Mesothelial cell of epicardium (in vitro differentiated cells): ENCODE measurements at regions not wholly inside any gene's neighbourhood (a gene's known extent, or its start where the extent isn't known, plus 50 kb on each side); places are given as distances from the start of the nearest gene placed in this dataset.

Experiments
- DNase-seq, 2 experiments: peaks; one replicate each; pipeline ENCODE4 v3.0.0; 2021; ENCODE audit warnings: low spot score in 2 of 2; ENCODE audit not compliant: unreplicated experiment in 2 of 2
- H3K27ac Mint-ChIP-seq: 2 replicates; pipeline ENCODE4 v1.8.0; 2021; ENCODE audit warnings: mixed read lengths
- H3K27me3 Mint-ChIP-seq: 2 replicates; pipeline ENCODE4 v1.8.0; 2021; ENCODE audit warnings: low read depth, mixed read lengths
- H3K36me3 Mint-ChIP-seq: 2 replicates; pipeline ENCODE4 v1.8.0; 2021; ENCODE audit warnings: mixed read lengths
- H3K4me1 Mint-ChIP-seq: 2 replicates; pipeline ENCODE4 v1.8.0; 2021; ENCODE audit warnings: mixed read lengths
- H3K4me3 Mint-ChIP-seq: 2 replicates; pipeline ENCODE4 v1.8.0; 2021; ENCODE audit warnings: mild to moderate bottlenecking, moderate library complexity, mixed read lengths
- H3K9me3 Mint-ChIP-seq: 2 replicates; pipeline ENCODE4 v1.8.0; 2021; ENCODE audit warnings: mixed read lengths
- CTCF ChIP-seq: fragments of 200-600 bp; sonication (generic); IDR thresholded peaks from one replicate; pipeline ENCODE4 v1.5.0; 2021; ENCODE audit warnings: antibody characterized with exemption; ENCODE audit not compliant: unreplicated experiment

GRCh38 chr12:20234474-20234873 is 133.9 kb upstream of the PDE3A start:
- no peak overlapping the region for H3K27ac Mint-ChIP-seq
- H3K9me3 Mint-ChIP-seq: peaks cover 29% of the 10 kb centered on the region
- no peak overlapping the region for H3K4me3 Mint-ChIP-seq

GRCh38 chr12:20237091-20237490 is 131.2 kb upstream of the PDE3A start:
- no peak overlapping the region for H3K4me3 Mint-ChIP-seq
- DNase-seq: no peak
- H3K36me3 Mint-ChIP-seq: peaks cover 3% of the 10 kb centered on the region
- no peaks in the 10 kb centered on the region for H3K4me1 Mint-ChIP-seq
- H3K27ac Mint-ChIP-seq: no peak overlapping the region
- peaks cover 13% of the 10 kb centered on the region for H3K9me3 Mint-ChIP-seq
- H3K27me3 Mint-ChIP-seq: no peaks in the 10 kb centered on the region
- TF ChIP-seq CTCF: no peak

More at GRCh38 chr12:20234474-20234873, 133.9 kb upstream of the PDE3A start:
- H3K36me3 Mint-ChIP-seq: peaks cover 6% of the 10 kb centered on the region
- H3K27me3 Mint-ChIP-seq: no peaks in the 10 kb centered on the region
- no peak for DNase-seq
- TF ChIP-seq CTCF: no peak
- H3K4me1 Mint-ChIP-seq: no peaks in the 10 kb centered on the region

- TF ChIP-seq CTCF: no peak
- peaks cover 2% of the 10 kb centered on the region for H3K36me3 Mint-ChIP-seq
- H3K27me3 Mint-ChIP-seq: no peaks in the 10 kb centered on the region
- peaks cover 4% of the 10 kb centered on the region for H3K4me1 Mint-ChIP-seq
- H3K27ac Mint-ChIP-seq: no peak overlapping the region
- H3K4me3 Mint-ChIP-seq: no peak overlapping the region
- peaks cover 16% of the 10 kb centered on the region for H3K9me3 Mint-ChIP-seq
- DNase-seq: no peak
Measured at GRCh38 chr12:20245491-20245890, 122.8 kb upstream of the PDE3A start.

GRCh38 chr12:20248646-20249045 is 119.7 kb upstream of the PDE3A start:
- no peak overlapping the region for H3K27ac Mint-ChIP-seq
- peaks cover 4% of the 10 kb centered on the region for H3K4me1 Mint-ChIP-seq

GRCh38 chr12:20250761-20251160 is 117.6 kb upstream of the PDE3A start:
- H3K4me1 Mint-ChIP-seq: no peaks in the 10 kb centered on the region
- no peak for TF ChIP-seq CTCF
- H3K36me3 Mint-ChIP-seq: peaks cover 2% of the 10 kb centered on the region
- no peak for DNase-seq
- H3K27me3 Mint-ChIP-seq: no peaks in the 10 kb centered on the region
- no peak overlapping the region for H3K4me3 Mint-ChIP-seq
- H3K9me3 Mint-ChIP-seq: peaks cover 27% of the 10 kb centered on the region
- no peak overlapping the region for H3K27ac Mint-ChIP-seq

More at GRCh38 chr12:20248646-20249045, 119.7 kb upstream of the PDE3A start:
- Mint-ChIP-seq H3K27me3 (no peaks in the 10 kb centered on the region), H3K4me3 (no peak overlapping the region), H3K36me3 (peaks cover 2% of the 10 kb centered on the region), H3K9me3 (peaks cover 27% of the 10 kb centered on the region)
- DNase-seq: no peak
- TF ChIP-seq CTCF: no peak

GRCh38 chr12:20257311-20257710 is 111.0 kb upstream of the PDE3A start:
- peaks cover 2% of the 10 kb centered on the region for H3K4me1 Mint-ChIP-seq
- DNase-seq: no peak
- H3K27me3 Mint-ChIP-seq: no peaks in the 10 kb centered on the region
- no peak for TF ChIP-seq CTCF
- H3K36me3 Mint-ChIP-seq: no peaks in the 10 kb centered on the region
- H3K27ac Mint-ChIP-seq: no peak overlapping the region
- H3K9me3 Mint-ChIP-seq: peaks cover 3% of the 10 kb centered on the region
- H3K4me3 Mint-ChIP-seq: no peak overlapping the region
